HuH-7.5 (cell line): ENCODE measurements at regions not wholly inside any gene's neighbourhood (a gene's known extent, or its start where the extent isn't known, plus 50 kb on each side); places are given as distances from the start of the nearest gene placed in this dataset.
"Not testable (repeated sequence)": the region's sequence is repeated elsewhere in the genome, so short reads cannot be mapped to it uniquely, and the experiment has no call there.

ENCODE experiments used
- DNase-seq: peaks from one replicate; pipeline ENCODE4 v3.0.0; 2011; ENCODE audit warnings: low spot score

DNA sequence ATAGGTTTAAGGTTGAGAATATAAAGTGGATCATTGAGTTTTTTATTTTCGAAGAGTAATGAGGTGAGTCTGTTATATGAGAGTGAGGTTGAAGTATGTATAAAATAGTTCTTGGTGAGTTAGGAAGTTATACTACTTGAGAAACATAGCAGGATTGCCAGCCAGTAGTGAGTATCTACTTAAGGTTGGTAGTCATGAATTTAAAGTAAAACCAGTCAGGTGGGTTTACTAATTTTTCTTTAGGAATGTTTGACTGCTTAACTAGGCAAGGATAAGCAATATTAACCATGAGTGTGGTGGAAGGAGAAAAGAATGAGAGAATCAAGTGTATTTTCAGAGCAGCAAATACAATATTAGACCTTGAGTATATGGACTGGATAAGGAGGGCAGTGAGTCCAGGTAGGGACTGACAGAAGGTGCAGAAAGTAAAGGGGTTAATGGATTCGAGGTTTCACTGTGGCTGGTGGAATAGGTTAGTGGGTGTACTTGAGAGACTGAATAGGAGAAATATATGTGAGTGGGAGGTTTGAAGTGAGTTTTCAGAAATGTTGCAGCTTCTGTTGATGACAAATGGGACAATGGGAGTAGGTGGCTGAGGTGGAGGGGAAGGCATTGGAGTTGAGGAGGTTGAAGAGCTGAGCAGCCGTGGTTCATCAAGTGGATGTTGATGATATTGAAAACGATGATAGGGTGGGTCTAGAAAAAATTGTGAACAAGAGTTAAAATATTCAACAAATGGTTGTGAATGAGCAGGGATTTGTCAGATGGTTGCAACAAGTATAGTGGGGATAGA, 232.5 kb upstream of the ASCC3 start:
- DNase-seq: no peak

DNA sequence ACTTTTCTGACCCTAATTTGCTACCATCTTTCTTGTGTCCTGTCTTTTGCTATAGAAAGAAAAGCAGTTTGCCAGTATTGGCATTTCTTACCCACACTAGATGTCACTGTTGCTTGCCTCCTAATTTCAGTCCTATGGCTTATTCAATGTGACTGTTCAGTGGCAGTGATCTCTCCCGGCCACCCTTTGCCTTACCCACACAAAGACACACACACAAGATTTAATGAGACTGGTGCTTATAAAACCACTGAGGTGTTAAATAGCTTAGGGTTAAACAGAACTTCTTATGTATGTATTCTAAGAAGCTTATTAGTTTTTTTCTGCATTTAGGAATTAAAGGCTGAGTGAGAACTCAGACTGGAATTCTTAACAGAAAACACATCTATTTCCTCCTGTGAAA, 233.6 kb upstream of the ASCC3 start:
- DNase-seq: peak; percentile 15

DNA sequence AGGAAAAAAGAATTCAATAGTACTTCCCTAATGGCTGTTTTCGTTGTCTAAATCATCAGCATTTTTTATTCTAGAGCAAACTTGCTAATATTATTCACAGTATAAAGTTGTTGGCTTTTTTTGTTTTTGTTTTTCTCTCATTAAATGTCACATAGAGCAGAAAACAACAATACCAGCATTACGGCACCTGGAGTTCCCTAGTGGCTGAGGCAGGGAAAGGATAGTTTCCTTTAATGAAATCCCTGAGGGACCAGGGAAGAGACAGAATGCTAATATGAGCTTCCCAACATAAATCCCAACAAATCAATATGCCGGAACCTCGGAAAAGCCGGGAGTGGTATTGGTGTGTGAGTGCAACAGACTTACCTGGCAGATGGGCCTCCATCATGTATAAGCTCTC, 235.2 kb upstream of the ASCC3 start:
- no peak for DNase-seq

DNA sequence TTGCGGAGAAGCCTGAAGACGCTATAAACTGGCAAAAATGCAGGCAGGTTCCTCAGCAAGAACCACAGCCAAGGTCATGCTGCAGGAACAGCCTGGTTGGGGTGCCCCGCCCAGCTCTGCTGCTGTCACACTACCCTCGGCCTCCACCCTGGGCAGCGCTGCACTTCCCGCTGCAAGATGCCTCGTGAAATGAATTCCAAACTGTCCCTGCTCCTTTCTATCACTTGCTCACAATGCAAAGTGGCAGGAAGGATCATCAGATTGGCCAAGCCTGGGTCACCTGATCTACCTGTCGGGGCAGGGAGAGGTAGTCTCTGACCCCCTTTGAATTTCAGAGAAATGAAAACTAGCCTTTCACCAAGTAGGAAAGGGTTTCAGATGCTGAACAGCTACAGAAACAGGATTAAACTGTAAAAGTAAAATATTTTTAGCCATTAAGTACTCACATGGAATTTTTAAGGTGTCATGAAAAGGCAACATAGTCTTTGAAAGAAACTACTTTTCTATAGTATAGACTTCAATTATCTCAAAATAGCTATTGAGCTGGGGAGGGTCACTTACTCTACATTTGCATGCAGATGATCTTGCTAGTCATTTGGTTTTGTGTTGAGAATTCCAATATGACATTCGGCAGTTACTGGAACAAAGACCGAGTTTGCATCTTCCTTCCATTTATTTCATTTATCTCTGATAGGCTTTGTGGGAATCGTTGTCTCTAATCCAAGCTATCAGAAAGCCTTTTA, 236.4 kb upstream of the ASCC3 start:
- DNase-seq: no peak

DNA sequence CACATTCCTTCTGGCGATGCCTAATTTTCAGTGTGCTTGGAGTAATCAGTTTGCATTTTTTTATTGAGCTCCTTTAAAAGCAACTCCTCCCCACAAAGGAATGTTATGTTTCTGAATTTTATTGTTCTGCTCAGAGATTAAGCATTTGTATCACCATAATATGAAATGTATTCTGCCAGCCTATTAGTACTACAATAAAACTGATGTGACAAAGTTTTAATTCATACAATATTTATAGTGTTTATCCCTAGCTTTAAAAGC, 236.9 kb upstream of the ASCC3 start:
- DNase-seq: no peak

DNA sequence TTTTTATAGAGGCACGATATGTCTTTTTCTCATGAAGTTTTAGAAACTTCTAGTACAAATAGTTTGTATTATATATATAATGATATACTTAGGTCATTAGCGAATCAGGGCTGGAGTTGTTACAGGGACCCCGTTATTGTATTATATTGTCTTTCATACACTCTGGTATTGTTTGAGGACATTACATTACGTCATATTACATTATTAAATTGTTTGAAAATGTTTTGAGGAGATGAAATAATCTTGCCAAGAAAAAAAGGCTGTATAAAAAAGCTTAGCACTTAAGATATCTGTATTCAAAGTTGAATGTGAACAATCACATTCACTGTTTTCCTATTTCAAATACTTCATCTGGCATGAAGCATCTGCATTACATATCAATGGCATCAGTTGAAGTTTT, 239.6 kb upstream of the ASCC3 start:
- DNase-seq: no peak

DNA sequence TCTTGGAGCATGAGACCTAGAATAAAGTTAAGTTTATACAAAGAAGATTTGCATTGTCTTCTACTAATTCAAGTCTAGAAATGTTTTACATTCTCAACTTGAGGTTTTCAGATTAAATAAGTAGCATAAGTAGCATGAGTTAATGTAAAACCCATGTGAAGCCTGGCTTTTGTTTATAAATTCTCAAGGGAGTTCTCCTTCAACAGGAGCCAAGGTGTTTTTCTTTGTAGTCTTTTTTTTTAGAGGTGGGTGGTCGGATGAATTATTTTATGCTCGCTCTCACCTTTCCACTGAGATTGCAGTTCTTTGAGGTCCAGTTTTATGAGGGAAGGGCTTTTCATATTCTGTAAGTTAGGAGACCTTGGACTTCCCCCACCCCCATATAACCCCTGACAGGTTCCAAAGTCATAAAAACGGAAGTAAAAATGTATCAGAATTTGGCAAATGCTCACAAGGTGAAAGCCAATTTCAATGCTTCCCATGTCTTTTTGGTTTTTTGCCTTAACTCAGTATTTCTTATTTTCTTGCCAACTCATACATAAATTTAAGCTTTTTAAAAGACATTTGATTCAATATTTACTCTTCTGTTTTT, 244.3 kb upstream of the ASCC3 start:
- DNase-seq: no peak

DNA sequence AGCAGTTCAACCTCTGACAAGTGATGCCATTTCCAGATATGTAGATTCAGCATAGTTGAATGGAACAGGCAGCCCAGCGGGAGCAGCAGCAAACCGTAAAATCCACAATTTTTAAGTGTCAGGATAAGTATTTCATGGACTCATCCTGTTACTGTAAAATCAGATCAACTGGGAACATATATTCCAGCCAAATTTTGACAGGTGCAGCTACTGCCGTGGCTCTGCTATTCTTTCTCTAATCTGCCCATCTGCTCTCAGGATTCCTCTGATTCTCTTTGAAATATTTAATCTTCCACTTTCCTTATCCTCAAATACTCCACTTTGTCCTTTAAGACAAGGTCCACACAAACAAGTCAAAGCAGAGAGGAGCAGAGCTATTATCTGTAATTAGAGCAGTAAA, 245.4 kb upstream of the ASCC3 start:
- DNase-seq: no peak

DNA sequence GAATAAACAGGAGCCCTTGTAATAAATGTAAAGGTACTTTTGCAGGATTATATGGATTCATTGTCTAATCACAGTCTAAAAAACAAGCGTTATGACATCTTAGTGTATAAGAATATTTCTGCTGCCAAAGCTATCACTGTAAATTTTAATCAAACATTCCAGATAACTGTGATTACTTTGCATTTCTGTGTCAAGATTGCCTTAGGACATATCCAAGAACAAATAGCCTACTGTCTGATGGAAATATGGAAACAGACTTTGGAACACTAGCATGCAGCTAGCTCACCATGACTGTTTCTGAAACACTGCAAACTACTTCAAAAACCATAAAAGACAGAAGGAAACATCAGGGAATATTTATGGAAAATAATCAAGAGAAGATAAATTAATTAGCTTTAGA, 248.7 kb upstream of the ASCC3 start:
- no peak for DNase-seq

DNA sequence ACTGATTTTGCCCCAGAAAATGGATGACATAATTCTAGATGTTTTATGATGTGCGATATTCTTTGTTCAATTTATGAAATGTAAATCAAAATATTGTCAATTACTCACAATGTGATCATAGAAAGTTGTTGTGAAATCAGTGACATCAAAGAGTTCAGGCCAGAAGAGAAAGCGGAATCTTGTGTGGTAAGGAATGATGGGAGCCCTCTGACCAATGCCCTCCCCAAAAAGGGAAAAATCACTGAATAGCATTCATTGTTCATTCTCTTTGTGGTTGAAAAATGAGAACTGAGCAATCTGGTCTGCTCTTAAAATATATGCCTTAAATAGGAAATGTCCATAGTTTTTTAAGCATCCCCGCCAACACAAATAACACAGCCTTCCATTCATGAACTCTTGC, 247.1 kb upstream of the GRIK2 start:
- DNase-seq: no peak

DNA sequence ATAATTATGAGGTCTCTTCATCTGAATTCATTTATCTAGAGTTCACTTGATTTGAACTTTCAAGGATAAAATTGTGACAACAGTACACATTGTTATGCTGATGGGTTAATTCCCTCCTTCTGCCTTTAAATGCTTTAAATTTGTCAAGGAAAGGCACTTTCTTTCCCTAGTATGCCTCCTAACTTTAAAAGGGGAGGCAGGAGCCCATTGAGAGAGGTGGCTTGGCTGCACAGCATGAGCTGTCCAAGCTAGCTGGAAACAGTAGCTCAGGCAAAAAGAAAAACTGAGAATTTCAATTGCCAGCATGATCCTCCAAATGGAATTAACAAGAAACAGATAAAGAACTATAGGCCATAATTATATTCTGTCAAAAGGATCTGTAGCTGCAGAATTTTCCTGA, 243.3 kb upstream of the GRIK2 start:
- DNase-seq: no peak

DNA sequence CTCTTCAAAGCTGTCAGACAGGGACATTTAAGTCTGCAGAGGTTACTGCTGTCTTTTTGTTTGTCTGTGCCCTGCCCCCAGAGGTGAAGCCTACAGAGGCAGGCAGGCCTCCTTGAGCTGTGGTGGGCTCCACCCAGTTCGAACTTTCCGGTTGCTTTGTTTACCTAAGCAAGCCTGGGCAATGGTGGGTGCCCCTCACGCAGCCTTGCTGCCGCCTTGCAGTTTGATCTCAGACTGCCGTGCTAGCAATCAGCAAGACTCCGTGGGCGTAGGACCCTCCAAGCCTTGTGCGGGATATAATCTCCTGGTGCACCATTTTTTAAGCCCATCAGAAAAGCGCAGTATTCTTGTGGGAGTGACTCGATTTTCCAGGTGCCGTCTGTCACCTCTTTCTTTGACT, 235.9 kb upstream of the GRIK2 start:
- not testable (repeated sequence) for DNase-seq

DNA sequence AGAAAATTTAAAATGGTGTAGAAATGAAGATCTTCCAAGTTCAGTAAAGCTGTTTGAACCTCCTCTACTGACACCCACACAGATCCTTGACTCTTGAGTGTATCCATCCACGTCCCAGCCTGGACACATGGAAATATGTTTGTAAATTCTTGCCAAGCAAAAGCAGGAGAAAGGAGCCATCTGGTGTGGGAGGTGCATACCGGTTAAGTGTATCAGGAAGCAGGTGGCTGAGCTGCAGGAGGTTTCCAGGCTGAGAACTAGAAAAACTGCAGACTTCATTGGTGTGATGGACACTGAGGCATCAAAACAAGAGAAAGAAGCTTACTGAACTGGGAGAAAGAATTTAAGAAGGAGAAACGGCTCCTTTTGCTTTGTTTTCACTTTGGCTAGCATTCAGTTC, 229.9 kb upstream of the GRIK2 start:
- DNase-seq: no peak

DNA sequence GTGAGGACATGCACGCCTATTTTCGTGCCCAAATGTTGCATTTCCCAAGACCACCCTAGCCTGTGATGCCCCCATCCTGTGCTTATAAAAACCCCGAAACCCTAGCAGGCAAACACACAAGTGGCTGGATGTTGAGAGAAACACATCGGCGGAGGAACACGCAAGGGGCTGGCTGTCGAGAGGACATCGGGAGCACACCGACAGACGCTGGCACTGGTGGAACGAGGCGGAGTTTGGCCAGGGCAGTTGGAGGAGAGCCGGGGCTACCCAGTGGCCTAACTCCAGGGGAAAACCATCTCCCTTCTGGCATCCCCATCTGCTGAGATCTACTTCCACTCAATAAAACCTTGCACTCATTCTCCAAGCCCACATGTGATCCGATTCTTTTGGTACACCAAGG, 225.9 kb upstream of the GRIK2 start:
- no peak for DNase-seq

DNA sequence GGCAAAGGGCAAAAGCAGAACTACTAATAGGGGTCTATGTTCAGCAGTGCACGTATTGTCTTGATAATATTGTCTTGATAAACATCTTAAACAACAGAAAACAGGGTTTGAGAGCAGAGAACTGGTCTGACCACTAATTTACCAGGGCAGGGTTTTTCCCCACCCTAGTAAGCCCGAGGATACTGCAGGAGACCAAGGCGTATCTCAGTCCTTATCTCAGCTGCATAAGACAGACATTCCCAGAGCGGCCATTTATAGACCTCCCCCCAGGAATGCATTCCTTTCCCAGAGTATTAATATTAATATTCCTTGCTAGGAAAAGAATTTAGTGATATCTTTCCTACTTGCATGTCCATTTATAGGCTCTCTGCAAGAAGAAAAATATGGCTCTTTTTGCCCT, 222.5 kb upstream of the GRIK2 start:
- not testable (repeated sequence) for DNase-seq

DNA sequence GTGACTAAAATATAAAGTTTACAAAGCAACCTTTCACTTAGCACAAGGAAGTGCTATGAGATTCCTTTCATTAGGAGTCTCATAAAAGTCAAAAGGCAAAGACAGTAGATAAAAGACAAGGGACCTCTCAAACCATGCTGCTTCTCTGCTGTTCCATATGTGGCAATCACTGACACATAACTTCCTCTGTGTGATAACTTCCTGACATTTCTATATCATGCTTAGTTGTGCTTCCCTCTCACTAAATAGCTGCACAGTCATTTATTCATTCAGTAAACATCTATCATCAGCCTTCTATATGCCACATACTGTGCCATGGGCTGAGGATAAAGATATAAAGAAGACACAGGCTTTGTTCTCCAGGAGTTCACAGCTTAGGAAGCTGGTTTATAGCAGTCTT, 214.8 kb upstream of the GRIK2 start:
- DNase-seq: no peak

DNA sequence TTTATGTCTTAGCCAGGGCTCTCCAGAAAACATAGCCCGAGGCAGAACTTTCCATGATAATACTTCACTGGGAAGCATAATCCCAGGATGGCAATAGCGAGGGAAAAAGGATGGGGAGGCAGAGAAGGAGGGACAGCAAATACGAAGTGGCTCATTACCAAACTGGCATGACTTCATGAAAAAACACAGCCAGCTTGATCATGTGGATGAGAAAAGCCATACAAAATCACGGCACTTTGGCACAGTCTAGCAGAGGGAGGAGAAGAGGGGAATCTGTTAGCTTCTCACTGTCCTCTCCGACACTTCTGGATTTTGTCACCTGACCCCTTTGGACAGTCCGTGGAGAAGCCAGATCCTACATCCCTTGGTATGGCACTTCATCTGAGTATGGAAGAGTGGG, 212.5 kb upstream of the GRIK2 start:
- DNase-seq: no peak

DNA sequence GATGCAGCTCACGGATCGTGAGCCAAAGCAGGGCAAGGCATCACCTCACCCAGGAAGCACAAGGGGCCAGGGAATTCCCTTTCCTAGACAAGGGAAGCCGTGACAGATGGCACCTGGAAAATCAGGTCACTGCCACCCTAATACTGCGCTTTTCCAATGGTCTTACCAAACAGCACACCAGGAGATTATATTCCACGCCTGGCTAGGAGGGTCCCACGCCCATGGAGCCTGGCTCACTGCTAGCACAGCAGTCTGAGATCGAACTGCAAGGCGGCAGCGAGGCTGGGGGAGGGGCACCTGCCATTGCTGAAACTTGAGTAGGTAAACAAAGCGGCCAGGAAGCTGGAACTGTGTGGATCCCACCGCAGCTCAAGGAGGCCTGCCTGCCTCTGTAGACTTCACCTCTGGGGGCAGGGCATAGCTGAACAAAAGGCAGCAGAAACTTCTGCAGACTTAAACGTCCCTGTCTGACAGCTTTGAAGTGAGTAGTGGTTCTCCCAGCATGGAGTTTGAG, 205.2 kb upstream of the GRIK2 start:
- DNase-seq: not testable (repeated sequence)

DNA sequence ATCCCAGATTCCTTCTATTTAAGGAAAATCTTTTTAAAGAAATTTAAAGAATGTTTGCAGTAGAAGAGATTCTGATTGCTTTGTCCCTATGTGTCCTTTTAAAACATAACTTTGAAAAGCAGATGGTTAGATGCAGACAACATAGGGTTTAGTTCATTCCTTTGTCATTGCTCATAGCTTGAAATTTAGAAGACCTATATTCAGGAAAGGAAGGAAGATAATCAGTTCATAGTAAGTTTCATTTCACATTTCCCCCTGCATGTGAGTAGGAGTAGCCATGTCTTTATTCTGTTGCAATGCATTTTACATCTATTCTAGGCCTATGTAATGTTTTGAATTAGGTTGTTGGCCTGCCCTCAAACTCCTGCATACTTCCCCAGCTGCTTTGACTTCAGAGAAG, 197.9 kb upstream of the GRIK2 start:
- DNase-seq: no peak

DNA sequence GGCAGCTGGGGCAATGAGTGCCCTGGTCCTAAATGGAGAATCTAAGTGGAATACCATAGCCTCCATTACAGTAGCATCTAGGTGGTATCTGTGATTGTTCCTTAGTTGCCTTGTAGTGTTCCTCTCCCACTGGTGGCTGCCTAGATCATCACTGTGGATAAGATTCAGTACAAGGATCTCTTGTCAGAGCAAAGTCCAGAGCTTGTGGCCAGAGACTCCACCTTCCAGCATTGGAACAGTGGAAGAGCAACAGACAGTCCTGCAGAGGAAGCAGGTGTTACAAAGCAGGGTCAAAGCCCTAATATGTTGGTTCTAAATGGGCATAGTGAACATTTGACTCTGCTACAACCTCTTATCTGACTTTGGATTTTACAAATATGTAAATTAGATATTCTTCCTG, 194.1 kb upstream of the GRIK2 start:
- no peak for DNase-seq

DNA sequence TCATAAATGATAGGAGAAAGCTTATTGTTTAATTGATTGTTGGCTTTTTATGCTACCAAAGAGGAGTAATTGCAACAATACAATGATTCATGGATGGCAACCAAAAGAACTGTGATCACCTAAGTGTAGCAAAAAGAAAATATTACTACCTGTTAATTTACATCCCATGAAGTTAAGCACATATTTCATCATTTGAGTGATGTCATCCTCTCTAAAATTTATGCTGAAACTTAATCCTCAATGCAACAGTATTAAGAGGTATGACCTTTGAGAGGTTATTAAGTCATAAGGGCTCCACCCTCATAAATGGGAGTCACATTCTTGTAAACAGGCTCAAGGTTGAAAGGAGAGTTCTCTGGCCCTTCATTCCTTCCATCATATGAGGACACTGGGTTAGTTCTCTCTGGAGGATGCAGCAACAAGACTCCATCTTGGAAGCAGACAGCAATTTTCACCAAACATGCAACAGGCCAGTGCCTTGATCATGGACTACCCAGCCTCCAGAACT, 190.6 kb upstream of the GRIK2 start:
- no peak for DNase-seq

DNA sequence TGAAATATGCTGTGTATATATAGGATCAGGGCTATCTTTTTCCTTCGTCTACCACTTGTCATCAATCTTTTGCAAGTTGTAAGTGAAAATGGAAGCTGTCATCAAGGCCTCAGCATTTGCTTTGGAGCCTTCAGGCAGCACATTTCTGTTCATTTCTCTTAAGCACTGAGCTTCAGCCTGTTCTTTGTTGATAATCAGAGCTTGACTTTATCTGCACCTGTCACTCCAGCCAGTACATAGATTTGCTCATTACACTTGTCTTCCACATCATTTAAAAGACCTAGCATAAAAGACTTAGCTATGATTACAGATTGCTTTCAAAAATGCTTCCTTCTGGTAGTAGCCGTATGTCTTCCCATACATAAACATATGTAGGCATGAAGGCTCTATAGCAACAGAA, 189.8 kb upstream of the GRIK2 start:
- DNase-seq: no peak

DNA sequence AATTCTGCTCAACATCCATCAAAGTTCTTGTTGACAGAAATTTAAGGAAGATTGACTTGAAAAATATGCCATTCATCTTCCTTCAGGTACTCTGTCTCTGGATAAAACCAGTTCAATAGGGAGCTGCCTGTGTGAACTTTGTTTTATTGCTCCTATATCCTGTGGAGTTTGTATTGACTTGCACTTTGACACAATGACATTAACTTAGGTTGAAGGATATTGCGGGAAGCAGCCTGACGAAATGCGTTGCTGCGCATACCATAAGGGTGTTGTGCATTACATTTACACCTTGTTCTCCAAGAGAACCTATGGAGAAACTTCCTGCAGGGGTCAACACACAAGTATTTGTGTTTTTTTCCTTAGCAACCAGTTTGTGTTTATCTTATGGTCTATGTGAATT, 185.4 kb upstream of the GRIK2 start:
- no peak for DNase-seq
